HG03103 (cell line): ENCODE measurements at regions not wholly inside any gene's neighbourhood (a gene's known extent, or its start where the extent isn't known, plus 50 kb on each side); places are given as distances from the start of the nearest gene placed in this dataset.
A peak's percentile ranks its signal among the peaks of the same experiment; 100 is the strongest.

Experiments
- ATAC-seq: cut with Tn5 transposase; IDR thresholded peaks from one replicate; pipeline ENCODE4 v1.9.1; 2021; ENCODE audit warnings: low read depth; ENCODE audit not compliant: unreplicated experiment

- ATAC-seq: no peak
Observed at GRCh38 chr3:64464955-64465354, 222.8 kb downstream of the ADAMTS9 start.

DNA sequence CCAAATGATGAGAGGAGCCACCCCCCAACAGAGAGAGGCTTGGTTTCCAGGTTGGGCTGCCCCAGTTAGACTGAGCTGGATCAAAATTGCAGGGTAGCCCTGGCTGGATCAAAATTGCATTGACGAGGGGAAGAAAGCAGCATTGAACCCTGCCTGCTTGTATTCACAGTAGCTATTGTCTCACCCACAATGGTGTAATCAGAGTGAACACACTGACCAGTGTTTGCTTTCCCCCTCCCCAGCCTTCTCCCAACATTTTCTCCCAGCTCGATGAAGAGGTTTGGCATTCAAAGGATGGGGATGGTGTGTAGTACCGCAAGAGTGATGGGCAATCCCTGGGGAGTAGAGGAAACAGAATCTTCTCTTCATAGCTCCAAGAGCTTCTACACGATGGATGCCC is 223.8 kb downstream of the ADAMTS9 start:
- ATAC-seq: no peak

- ATAC-seq: no peak
Observed at GRCh38 chr3:64462203-64462602, 225.6 kb downstream of the ADAMTS9 start.

DNA sequence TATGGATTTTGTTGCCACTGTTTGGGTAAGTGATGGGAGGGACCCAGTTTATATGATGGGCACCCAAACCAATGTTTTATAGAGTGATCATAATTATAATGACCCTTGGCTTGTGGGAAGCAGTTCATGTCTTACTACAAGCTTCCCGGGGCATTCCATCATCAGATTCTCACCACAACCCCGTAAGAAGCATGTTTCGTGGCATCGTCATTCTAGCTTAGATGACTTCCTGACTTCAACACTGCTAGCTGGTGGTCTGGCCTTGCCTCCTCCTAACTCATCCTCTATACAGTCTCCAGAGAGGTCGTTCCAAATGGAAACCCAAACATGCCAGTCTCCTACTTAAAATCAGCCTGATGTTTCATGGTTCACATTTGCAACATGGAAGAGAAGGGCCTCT is 226.9 kb downstream of the ADAMTS9 start:
- ATAC-seq: no peak

DNA sequence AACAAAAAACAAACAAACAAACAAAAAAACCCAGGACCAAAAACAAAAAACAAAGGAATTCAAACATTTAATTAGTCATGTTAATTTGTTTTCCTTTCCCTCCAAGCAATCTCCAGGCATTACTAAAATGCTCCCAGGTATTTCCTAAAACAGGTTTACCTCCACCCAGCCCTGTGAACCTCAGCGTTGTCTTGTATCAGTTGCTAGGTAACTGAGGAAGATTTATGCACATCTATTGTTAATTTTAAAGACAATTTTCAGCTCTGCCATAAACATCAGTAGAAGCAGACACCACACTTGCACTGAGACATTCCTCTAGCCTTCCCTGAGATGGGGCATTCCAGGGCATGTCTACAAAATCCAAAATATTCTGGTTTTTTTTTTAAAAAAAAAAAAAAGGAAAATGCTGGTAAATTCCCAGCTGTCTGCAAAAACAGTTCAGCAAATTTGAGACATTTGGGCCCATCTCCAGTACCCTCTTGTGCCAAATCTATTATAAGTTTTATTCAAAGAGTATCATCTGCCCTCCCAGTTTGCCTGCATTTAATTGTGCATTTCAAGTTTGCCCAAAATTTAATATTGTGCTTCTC is 227.6 kb downstream of the ADAMTS9 start:
- no peak for ATAC-seq

- ATAC-seq: no peak
Observed at GRCh38 chr3:64459711-64460110, 228.1 kb downstream of the ADAMTS9 start.

- no peak for ATAC-seq
Observed at GRCh38 chr3:64457811-64458210, 230.0 kb downstream of the ADAMTS9 start.

GRCh38 chr3:64456674-64457073 is 231.1 kb downstream of the ADAMTS9 start:
- ATAC-seq: no peak

GRCh38 chr3:64455351-64455750 is 230.1 kb upstream of the PRICKLE2 start:
- ATAC-seq: no peak

DNA sequence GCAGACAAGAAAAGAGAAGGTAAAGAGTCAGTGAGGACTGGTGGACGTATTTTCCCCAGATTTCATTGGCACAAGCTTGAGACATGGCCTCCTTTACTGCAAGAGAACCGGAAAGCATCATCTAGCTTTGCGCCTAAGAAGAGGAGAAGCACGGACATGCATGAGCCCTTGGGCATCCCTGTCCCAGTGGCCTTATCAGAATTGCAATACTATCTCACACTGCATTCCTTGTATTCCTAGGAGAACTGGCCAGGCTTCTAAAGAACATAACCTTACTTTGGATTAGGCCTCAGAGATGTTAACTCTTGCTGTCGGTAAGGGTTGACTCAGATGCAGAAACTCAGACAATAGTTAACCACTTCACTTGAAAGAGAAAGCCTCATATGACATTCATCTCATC is 229.5 kb upstream of the PRICKLE2 start:
- no peak for ATAC-seq

- no peak for ATAC-seq
Observed at GRCh38 chr3:64454179-64454578, 228.9 kb upstream of the PRICKLE2 start.

DNA sequence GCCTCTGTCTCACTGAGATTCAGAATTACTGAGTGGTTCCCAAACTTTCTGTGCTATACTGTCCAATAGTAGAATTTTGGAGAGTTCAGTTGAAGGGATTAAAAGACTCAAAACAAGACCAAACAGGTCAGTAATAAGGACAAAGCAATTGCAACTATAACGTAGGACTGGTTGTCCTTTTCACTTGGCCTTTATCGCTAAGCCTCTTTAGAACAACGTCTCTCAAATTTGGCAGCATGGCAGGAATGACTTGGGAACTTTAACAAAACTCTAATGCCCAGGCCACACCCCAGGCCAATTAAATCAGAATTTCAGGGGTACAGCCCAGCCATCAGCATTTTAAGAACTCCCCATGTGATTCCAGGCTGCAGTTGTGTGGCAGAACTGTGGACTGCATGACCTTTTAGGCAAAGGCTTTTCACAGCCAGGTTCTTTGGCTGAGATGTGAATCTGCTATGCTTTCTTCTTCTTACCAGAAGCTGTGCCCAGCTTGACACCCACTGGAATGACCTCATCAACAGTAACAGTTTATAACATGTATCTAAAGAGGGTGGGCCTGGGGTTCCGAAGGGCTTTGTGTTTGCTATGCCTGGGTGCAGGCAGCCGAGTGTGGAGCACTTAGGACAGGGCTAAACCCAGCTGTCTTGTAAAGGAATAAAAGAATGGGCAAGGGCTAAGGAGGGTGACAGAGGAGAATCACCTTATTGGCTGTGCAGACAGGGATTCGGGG is 226.2 kb upstream of the PRICKLE2 start:
- ATAC-seq: no peak

- ATAC-seq: peak; percentile 49
Observed at GRCh38 chr3:64450396-64450956, 225.2 kb upstream of the PRICKLE2 start.

DNA sequence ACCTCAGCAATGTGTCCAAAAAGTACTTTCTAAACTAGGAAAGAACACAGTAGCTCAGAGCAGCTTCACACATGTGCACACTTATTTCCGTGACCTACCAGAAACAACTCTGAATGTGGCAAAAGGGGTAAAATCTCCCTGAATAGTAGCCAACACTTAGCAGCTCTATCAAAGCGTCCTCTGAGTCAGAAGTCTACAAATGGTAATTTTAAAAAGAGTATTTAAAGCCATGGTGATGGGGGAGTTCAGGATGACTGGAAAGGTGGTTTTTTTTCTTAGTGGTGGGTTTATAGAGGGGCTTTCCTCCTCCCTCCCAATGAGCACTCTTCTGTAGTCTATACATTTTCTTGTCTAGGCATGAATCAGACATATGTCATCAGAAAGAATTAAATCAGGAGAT is 223.8 kb upstream of the PRICKLE2 start:
- peak; percentile 39 for ATAC-seq

- no peak for ATAC-seq
Observed at GRCh38 chr3:64445944-64446300, 220.7 kb upstream of the PRICKLE2 start.

- no peak for ATAC-seq
Observed at GRCh38 chr3:64445109-64445943, 220.1 kb upstream of the PRICKLE2 start.

GRCh38 chr3:64444490-64445108 is 219.3 kb upstream of the PRICKLE2 start:
- ATAC-seq: no peak

DNA sequence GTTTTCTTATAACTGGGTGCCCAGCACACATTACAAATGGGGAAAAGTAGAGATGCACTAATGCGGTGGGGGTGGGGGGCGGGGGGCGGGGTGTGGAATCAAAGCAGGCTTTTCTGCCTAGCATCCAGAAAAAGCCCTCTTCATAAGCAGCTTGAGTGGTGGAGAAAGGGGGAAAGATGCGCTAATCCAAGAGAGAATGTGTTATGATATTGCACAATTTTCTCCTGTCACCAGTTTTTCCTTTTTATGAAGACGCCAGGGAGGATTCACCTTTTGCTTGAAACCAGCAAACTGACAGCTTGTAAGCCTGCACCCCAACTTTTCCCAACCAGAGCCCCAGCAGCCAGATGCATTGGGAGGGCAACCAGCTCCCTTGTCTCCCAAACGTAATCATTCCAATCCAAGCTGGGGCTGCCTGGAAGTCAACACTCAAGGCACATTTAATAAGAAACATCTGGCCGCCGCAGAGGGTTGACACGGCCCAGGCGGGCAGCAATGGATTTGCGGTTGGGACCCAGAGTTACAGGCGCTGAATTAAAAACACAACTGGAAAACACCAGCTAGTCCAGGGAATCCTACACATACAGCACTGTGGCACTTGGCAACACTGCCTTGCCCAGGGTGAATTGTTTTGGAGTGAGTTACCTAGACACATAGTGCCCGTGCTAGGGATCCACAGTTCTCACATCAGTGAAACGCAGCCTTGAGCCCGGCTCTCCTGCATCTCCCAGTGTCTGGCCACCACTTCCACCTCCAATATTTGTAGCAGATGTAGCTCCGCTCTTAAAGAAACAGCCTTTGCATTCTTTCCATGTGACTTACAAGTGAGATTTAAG is 218.5 kb upstream of the PRICKLE2 start:
- ATAC-seq: no peak

DNA sequence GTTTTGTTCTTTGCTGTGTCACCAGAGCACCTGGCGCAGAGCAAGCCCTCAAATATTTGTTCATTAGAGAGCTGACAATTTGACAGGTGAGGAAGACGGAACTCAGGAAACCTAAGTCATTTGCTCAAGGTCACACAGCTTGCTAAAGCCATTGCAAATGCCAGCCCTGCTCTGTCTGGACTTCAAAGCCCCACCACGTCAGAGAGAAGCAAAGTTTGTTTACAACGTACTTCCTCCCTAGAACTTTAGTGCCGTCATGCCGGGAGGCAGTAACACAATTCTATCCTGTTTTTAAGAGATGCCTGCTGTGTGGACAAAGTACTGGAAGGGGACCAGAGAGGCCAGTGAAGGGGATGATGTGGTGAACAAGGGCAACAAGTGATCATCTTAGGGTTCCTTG is 216.6 kb upstream of the PRICKLE2 start:
- no peak for ATAC-seq

DNA sequence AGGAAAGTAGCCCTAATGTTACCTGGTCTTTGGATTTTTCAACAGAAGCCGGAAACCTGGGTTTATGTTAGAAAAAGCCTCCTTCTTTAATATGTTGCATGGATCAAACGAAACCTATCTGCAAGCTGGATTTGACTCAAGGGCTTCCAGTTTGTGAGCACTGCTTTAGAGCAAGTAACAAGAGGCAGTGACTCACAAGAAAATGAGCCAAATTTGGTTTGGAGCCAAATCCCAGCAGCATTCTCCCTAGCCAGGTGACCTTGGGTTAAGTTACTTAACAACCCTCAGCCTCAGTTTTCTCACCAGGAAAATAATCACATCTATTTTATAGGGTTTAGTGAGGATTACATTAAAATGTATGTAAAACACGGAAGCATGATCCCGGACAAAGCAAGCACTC is 215.2 kb upstream of the PRICKLE2 start:
- ATAC-seq: no peak
